ENCODE measurements at regions not wholly inside any gene's neighbourhood (a gene's known extent, or its start where the extent isn't known, plus 50 kb on each side); places are given as distances from the start of the nearest gene placed in this dataset.

DNA sequence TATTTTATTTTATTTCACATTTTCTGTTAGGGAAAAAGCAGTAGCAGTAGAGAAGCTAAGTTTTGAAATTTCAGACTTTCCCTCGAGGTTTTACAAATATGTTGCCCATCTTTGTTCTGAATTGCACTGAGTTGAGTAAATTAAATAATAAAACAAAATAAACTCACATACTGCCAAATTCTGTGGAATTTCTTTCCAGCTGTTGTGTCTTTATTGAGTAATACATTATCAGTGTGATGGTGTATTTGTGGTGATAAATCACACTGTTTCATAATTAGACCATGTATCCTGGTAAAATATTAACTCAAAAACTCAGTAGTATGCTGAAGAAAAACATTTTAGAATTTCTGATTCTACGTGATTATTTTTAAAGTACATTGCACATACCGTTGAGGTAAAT lies 592.1 kb downstream of the SI start:
- TF ChIP-seq CTCF (conservative IDR thresholded peaks at IDR 0.05; ENCODE audit: low read depth, low read length) = no peak
- peak; percentile 10 for DNase-seq (ENCODE audit: low read depth)
- H3K4me3 ChIP-seq (ENCODE audit: low read depth, low read length) = no peak overlapping the region

- TF ChIP-seq CTCF (conservative IDR thresholded peaks at IDR 0.05; ENCODE audit: low read depth, low read length) = no peak
- no peak for DNase-seq (ENCODE audit: low read depth)
- no peak overlapping the region for H3K4me3 ChIP-seq (ENCODE audit: low read depth, low read length)
Measured at GRCh38 chr3:164479978-164480377, 598.3 kb downstream of the SI start.

DNA sequence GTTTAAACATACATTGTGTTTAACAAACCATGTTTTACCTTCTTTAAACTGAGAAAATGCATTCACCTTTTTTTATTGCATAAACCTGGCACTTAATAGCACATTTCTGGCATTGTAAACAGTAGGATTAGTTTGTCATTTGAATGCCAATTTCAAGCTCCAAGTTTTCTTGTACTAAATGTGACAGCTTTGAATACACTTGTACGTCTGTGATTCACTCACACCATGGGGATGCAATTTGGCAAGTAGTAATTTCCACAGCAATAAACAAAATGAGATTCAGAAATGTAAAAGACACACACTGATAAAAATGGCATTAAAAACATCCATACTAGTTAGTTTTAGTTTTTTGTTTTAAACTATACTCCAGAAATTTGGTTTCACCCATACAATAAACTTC lies 598.9 kb downstream of the SI start:
- no peak for DNase-seq (ENCODE audit: low read depth)

GRCh38 chr3:164478323-164478722 lies 600.0 kb downstream of the SI start:
- TF ChIP-seq CTCF (conservative IDR thresholded peaks at IDR 0.05; ENCODE audit: low read depth, low read length) = no peak
- no peak overlapping the region for H3K4me3 ChIP-seq (ENCODE audit: low read depth, low read length)
- DNase-seq (ENCODE audit: low read depth) = no peak

More for the DNA sequence above, 598.9 kb downstream of the SI start:
- no peak overlapping the region for H3K4me3 ChIP-seq (ENCODE audit: low read depth, low read length)
- TF ChIP-seq CTCF (conservative IDR thresholded peaks at IDR 0.05; ENCODE audit: low read depth, low read length) = no peak

DNA sequence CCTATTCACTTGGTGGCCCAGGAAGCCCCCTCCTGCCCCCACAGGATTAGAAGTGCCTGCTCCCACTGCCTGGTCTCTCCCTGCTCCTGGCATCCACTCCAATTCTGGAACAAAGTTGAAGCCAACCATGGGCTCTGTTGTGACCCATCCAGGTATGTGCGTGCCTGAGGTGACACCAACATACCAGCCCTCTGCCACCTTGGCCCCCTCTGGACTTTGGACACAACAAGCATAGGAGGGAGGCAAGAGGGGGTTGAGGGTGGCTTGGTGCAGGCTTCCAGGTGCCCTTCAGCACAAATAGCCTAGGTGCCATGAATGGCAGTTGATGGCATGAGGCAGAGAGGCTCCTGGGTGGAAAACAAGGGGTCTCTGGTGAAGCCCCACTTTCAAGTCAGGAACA lies 600.9 kb downstream of the SI start:
- no peak for DNase-seq (ENCODE audit: low read depth)
- no peak for TF ChIP-seq CTCF (conservative IDR thresholded peaks at IDR 0.05; ENCODE audit: low read depth, low read length)
- no peak overlapping the region for H3K4me3 ChIP-seq (ENCODE audit: low read depth, low read length)

- no peak overlapping the region for H3K4me3 ChIP-seq (ENCODE audit: low read depth, low read length)
- DNase-seq (ENCODE audit: low read depth) = no peak
- TF ChIP-seq CTCF (conservative IDR thresholded peaks at IDR 0.05; ENCODE audit: low read depth, low read length) = no peak
Measured at GRCh38 chr3:164476631-164477030, 601.7 kb downstream of the SI start.

GRCh38 chr3:164470471-164470870 lies 607.8 kb downstream of the SI start:
- no peak overlapping the region for H3K4me3 ChIP-seq (ENCODE audit: low read depth, low read length)
- TF ChIP-seq CTCF (conservative IDR thresholded peaks at IDR 0.05; ENCODE audit: low read depth, low read length) = no peak
- DNase-seq (ENCODE audit: low read depth) = no peak
